Choroid plexus epithelial cell (primary cell): ENCODE measurements at regions not wholly inside any gene's neighbourhood (a gene's known extent, or its start where the extent isn't known, plus 50 kb on each side); places are given as distances from the start of the nearest gene placed in this dataset.
"Not testable (repeated sequence)": the region's sequence is repeated elsewhere in the genome, so short reads cannot be mapped to it uniquely, and the experiment has no call there.

Experiments used
- DNase-seq: peaks from one replicate; pipeline ENCODE4 v3.0.0-alpha.2; 2010; ENCODE audit warnings: low read depth
- H3K4me3 ChIP-seq: 2 replicates; pipeline ENCODE4 v1.5.1; 2011; ENCODE audit warnings: low read depth, mild to moderate bottlenecking, control low read depth, low read length, moderate library complexity
- CTCF ChIP-seq: conservative IDR thresholded peaks from 2 replicates; pipeline ENCODE4 v1.5.1; 2011; ENCODE audit warnings: low read depth, mild to moderate bottlenecking, control low read depth, inconsistent platforms, low read length, moderate library complexity

GRCh38 chr22:22770881-22771280 is 116.7 kb upstream of the IGLL5 start:
- no peak overlapping the region for H3K4me3 ChIP-seq
- no peak for TF ChIP-seq CTCF
- DNase-seq: no peak

- DNase-seq: no peak
- no peak overlapping the region for H3K4me3 ChIP-seq
- TF ChIP-seq CTCF: no peak
These were observed 115.8 kb upstream of the IGLL5 start for GRCh38 chr22:22771696-22772377.

GRCh38 chr22:22772396-22772795 is 115.2 kb upstream of the IGLL5 start:
- H3K4me3 ChIP-seq: no peak overlapping the region
- TF ChIP-seq CTCF: no peak
- DNase-seq: no peak

- no peak for DNase-seq
- no peak for TF ChIP-seq CTCF
These were observed 114.7 kb upstream of the IGLL5 start for GRCh38 chr22:22772883-22773282.

GRCh38 chr22:22773427-22773826 is 114.2 kb upstream of the IGLL5 start:
- no peak for DNase-seq
- TF ChIP-seq CTCF: no peak
- no peak overlapping the region for H3K4me3 ChIP-seq

More at GRCh38 chr22:22772883-22773282, 114.7 kb upstream of the IGLL5 start:
- H3K4me3 ChIP-seq: no peak overlapping the region

- TF ChIP-seq CTCF: no peak
- no peak overlapping the region for H3K4me3 ChIP-seq
- DNase-seq: no peak
These were observed 113.5 kb upstream of the IGLL5 start for GRCh38 chr22:22773979-22774604.

- not testable (repeated sequence) for H3K4me3 ChIP-seq, DNase-seq
These were observed 112.9 kb upstream of the IGLL5 start for GRCh38 chr22:22774762-22775161.
